Cardiac septum (tissue), 1 donor: ENCODE measurements at regions not wholly inside any gene's neighbourhood (a gene's known extent, or its start where the extent isn't known, plus 50 kb on each side); places are given as distances from the start of the nearest gene placed in this dataset.

ENCODE experiments used
- DNase-seq: peaks from one replicate; pipeline ENCODE4 v3.0.0-alpha.2; 2020; ENCODE audit warnings: low spot score
- intact Hi-C: fragments of 100-400 bp; cut with DNase I; formaldehyde crosslinking; loops from one replicate; pipeline ENCODE4 v1.14.0; 2022
- donor health status: DM: no; HTN: no; CAD: no.

DNA sequence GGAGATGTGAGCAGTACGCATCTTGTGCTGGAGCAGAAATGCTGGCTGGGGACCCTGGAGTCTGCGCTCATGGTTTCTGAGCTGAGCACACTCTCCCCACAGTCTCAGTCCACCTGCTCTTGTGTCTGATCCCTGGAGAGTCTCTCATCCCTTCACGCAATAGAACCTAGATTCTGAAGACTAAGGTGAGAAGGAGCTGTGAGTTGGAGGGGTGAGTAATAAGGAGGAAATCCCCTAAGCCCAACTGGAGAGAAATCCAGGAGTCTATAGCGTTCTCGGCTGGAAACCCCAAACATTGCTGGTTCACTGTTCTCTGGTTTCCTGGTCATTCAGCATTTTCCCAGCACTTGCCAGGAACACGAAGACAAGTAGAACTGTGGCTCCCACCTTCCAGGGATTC, 68.3 kb upstream of the SMNDC1 start:
- DNase-seq, result no peak
- intact Hi-C loops, result no loop called here

DNA sequence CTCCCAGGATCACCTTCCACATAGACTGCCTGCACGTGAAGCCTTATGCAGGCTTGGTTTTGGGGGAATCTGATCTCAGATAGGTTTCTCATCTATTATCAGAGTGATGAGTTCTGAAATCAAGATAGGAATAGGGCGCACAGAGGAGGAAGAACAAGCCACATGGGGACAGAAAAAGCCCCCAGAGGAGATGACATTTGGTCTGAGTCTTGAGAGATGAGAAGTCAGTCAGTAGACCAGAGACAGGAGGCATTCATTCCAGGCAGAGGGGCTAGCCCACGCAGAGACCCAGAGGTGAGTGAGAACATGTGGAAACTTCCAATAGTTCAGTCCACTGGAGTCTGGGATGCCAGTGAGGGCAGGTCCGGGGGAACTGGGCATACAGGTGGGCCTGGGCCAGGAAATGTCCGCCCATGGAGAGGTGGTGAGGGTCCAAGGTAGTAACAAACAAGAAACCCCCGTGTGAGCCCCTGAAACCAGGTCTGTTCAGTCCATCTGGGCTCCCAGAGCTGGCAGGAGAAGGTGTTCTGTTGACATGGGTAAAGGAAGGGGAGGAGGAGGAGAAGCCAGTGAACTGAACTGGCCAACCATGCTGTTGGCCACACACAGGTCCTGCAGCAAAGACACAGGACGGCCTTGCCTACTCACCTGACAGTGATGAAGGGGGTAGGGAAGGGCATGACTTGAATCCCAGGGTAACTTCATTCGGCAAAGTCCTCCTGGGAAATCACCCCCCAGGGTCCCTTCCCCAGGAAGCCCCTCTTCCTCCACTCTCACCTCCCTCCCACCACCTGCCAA, 69.3 kb upstream of the SMNDC1 start:
- intact Hi-C loops, result no loop called here
- no peak for DNase-seq

DNA sequence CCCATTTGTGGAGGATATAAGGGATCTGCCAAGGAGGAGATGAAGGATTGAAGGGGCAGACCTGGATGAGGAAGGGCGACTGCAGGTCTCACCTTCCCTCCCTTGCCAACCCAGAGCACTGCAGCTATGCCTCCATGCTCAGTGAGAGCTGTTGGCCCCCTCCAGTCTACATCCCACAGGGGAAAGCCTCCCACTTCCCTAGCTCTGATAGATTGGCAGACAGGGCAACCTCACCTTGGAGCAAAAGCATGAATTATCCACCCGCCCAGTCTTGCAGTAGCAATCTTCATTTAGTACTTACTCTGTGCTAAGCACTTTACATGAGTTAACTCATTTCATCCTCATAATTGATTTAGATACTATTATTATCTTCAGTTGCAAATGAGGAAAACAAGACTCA, 70.4 kb upstream of the SMNDC1 start:
- intact Hi-C loops, result no loop called here

DNA sequence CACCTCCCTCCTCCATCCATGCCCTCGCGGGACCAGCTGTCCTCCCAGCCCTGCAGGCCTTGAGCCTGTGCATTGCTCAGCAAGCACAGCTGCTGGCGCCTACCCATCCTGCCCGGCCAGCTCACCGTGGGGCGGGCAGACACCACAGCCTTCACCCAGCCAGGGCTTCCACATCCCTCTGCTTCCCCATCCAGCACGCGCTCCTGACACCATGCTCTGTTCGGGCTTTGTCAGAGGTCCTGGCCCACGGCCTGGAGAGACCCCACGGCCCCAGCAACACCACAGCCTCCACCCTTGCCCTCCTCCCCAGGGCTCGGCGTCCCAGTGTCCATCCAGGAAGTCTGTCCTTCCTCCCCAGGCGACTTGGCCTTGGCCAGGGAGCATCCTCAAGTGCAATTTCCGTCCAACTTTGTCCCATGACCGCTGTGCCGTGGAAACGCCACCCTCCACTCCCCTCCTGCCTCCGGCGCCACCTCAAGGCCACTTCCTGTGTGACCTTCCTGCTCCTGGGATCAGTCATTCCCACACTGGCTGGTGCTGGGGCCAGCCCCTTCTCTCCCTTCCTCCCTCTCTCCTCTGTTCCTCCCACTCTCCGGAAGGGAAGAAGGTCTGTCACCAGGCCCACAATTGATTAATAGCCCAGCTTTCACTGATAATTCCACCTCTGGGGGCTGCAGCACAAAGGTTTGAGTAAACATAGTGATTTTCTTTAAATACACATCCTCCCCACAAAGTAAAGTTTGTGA, 71.5 kb upstream of the SMNDC1 start:
- DNase-seq, result peak; percentile 85
- intact Hi-C loops, result no loop called here

More for the DNA sequence above, 70.4 kb upstream of the SMNDC1 start:
- no peak for DNase-seq

DNA sequence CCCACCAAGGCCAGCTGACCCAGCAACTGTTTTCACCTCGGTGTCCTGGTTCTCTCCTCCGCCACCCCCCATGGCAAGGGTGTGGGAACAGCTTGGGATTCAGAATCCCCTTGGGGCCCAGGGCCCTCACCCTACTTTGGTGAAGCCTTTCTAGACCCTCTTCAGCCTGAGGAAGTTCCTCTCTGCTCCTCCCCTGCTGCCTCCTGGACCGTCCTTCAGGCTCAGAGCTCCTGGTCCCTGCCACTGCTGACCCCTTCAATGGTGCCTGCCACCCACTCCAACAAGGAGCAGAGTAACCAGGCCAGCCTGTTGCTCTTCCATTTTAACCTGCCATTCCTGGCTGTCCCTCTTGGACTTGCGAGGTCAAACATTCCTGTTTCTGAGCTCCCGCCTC, 72.0 kb upstream of the SMNDC1 start:
- intact Hi-C loops, result no loop called here
- no peak for DNase-seq

DNA sequence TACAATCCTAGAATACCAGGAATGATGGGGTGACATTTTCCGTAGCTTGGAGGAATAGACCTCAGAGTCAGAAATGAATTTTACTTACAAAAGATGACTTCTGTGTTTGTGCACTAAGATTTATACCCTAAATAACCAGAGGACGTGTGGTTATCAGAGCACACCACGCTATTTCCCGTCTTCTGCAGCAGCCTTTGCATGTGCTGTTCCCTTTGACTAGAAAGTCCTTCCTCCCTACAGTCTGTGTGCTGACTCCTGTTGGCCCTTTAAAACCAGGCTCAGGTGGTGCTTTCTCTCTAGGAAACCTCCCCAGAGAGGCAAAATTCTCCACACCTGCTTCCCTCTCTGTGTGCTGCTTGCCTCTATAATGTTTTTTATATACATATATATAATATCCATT, 73.3 kb upstream of the SMNDC1 start:
- no peak for DNase-seq
- intact Hi-C loops, result no loop called here

DNA sequence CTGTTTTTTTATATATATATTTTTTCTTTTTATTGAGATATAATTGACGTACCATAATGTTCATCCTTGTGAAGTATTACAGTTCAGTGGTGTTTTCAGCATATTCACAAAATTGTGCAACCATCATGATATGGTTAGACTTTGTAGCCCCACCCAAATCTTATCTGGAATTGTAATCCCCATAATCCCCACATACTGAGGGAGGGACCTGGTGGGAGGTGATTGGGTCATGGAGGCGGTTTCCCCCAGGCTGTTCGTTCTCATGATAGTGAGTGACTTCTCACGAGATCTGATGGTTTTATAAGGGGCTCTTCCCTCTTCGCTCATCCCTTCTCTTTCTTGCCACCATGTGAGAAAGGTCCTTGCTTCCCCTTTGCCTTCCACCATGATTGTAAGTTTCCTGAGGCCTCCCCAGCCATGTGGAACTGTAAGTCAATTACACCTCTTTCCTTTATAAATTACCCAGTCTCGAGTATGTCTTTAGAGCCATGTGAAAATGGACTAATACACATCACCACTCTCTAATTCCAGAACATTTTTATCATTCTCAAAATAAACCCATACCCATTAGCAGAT, 73.9 kb upstream of the SMNDC1 start:
- intact Hi-C loops, result no loop called here

DNA sequence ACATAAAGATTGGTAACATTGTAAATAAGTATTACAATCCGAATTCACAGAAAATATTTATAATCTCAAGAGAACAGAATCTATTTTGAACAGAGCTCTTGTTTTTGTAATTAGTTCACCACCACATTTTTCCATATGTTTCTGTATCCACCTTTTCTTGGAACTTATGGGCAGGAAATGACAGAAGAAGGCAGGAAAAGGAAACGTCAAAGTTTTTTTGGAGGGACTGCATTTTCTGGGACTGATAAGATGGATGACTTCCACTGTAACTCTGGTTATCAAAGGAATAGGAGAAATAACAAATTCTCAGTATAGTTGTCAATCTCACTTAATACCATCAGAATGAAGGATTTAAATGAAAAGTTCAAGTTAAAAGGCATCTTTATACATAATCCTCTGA, 75.1 kb upstream of the SMNDC1 start:
- DNase-seq, result no peak
- intact Hi-C loops, result no loop called here

More for the DNA sequence above, 73.9 kb upstream of the SMNDC1 start:
- DNase-seq, result no peak

DNA sequence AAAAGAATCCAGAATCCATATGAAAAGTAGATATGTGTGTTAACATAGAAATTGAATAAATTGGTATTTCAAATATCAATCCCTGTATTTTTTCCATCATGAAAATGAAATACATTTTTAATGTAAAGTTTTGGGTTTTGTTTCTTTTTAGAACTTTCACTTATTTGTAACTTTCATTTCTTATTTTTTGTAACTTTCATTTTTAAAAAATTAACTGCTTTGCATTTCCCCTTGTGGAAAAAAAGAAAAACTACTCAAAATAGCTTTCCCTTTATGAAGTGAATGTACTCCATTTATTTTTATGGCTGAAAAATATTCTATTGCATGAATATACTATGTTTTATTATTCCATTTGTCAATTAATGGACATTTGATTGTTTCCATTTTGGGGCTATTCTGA, 75.6 kb upstream of the SMNDC1 start:
- intact Hi-C loops, result no loop called here
- no peak for DNase-seq

DNA sequence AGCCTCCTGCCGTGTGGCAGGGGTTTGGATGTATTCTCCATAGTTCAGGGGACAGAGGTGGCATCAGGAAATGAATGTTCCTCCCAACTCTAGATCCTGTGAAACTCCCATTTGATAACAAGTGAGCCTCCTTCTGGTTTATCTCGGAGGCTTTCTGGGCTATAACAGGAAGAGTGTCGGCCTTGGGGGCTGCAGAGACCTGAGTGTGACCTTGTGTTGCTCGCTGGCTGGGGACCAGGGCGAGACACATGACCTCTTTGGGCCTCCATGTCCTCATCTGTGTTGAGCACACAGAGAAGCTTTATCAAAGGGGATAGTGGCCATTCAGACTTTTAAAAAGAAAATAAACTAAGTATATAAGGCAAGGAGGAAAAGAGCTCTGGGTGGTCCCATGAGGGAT, 78.0 kb upstream of the SMNDC1 start:
- no peak for DNase-seq
- intact Hi-C loops, result no loop called here

DNA sequence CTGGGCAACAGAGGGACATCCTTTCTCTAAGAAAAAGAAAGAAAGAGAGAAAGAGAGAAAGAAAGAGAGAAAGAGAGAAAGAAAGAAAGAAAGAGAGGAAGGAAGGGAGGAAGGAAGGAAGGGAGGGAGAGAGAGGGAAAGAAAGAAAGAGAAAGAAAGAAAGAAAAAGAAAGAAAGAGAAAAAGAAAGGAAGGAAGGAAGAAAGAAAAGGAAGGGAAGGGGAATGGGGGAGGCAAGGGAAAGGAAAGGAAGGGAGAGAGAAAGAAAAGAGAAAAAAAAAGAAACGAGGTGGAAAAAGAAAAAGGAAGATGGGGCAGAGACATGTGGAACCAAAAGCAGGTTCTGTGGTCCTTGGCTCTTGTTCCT, 82.9 kb upstream of the SMNDC1 start:
- intact Hi-C loops, result no loop called here
- DNase-seq, result no peak

DNA sequence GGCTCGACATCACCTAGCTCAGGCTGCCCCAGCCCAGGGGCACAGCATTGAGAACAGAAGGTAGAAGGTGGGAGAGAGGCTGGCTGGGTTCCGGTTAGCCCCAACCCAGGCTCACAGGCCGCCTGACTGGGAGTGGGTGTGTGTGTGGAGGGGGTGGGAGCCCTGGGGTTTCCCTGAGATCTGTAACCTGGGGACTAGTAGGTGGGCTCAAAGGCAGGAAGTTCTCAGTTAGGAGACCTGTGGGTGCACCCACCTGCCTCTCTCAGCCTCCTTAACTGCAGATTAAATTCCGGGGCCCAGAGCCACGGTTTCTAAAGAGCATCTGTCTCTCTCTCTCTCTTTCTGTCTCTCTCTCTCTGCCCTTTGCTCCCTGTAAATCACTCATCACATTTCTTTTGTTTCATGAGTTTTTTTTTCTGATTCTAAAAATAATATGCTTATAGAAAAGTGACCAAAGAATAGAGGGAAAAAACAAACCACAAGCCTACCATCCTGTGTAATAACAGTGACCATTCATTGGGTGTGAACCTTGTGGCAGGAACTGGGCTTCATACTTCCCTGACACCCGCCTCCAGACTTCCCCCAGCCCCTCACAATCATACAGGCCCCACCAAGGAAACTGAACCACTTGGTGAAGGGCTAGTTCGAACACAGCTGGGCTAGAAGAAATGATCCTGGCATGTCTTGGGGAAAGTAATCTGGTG, 83.4 kb upstream of the SMNDC1 start:
- intact Hi-C loops, result no loop called here

DNA sequence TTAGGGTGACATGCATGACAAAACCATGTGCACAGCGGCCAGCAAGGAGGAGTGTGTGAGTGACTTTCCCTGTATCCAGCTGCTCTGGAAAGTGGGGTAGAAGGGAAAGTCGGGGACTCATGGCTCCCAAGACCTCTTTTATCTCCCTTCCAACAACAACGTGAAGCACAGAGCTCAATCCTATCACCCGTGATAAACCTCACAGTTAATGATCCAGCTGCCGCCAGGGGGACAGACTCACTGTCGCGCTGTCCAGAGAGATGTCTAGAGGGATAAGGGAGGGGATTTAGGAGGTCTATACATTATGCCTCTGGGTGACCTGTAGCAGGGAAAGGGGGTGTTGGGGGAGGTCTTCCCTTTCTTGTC, 84.0 kb upstream of the SMNDC1 start:
- intact Hi-C loops, result no loop called here
- no peak for DNase-seq

More for the DNA sequence above, 83.4 kb upstream of the SMNDC1 start:
- no peak for DNase-seq

DNA sequence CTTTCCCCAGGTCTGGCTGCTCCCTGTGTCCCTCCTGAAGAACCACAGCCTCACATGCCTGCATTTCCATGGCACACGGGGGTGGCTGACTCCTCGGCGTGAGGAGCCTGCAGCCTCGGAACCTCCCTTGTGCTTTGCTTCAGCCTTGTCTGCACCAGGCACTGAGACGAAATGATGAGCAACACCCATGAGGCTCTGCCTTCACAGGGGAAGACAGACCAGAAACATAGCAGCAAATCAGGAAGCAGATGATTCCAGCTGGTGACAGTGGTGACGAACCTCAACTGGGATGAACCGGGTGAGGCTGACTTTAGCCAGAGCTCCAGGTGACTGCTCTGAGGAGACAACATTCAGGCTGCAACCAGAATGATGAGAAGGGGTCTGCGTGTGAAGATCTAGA, 84.5 kb upstream of the SMNDC1 start:
- no peak for DNase-seq
- intact Hi-C loops, result no loop called here

DNA sequence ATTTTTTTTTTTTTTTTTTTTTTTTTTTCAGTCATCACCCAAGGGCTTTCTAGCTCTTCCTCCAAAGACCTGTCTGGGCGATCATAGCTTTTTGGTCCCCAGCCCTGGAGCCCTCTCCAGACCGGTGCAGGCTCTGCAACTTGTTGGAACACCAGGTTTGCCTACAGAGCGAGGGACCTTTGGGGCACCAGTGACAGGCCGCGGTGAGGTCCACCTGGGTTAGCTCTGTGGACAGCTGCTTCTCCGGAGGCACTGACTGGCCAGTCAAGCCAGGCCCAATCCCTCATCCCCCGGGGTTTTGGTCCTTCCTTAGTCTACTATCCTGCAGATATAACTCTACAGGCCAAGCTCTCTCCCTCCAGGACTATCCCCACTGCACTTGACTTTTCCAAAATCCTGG, 86.8 kb upstream of the SMNDC1 start:
- intact Hi-C loops, result no loop called here

DNA sequence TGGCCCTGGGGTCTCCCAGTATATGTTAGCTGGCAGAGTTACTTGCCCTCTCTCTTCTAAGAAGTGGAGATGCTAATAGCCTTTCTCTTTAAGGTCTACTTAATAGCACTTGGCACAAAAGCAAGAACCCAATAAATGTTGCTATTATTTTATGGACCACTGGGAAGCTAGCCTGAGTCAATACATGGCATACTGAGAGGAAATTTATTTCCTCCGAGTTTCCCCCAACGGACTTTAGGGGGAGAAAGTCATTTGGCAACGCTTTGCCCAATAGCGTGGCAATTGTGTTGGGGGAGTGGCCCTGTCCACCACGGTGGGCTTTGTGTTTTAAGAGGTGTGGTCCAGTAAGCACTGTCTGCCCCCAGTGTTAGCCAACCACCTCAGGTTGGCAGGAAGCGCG, 87.4 kb upstream of the SMNDC1 start:
- no peak for DNase-seq
- intact Hi-C loops, result no loop called here

More for the DNA sequence above, 86.8 kb upstream of the SMNDC1 start:
- DNase-seq, result no peak

DNA sequence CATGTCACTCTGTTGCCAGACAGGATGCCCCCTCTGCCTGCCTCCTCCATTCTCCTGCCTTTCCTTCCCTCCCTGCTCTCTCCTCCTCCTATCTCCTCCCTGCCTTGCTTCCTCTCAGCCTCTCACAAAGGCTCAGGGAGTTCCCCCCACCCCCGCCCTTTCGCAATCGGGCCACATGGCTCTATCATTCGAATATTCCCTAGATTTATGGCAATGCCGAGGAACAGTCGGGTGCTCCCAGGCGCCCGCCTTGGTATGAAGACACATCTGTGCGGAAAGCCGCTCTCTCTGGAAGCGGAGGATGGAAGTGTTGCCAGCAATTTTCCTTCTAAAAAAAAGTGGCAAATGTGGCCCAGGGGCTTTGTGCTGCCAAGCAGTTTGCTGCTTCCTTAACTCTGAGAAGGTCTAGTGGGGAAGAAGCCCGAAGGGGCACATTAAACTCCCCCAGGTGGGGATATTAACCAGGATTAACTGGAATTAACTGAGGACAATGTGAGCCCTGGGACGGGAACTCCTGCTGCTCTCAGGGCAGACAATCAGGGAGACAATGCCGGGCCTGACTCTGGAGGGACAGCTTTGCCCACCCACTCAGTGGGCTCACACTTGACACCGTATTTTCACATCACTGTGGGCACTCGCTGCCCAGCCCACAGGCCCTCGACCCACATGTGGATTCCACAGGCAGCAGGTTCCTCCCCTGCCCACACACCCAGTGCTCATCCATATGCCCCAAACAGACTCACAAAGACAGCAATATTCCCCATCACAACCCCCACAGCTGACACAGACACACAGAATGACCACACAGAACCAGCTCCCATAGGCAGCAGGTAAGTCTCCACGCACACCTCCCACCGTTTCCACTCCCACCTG, 88.4 kb upstream of the SMNDC1 start:
- DNase-seq, result no peak
- intact Hi-C loops, result no loop called here

DNA sequence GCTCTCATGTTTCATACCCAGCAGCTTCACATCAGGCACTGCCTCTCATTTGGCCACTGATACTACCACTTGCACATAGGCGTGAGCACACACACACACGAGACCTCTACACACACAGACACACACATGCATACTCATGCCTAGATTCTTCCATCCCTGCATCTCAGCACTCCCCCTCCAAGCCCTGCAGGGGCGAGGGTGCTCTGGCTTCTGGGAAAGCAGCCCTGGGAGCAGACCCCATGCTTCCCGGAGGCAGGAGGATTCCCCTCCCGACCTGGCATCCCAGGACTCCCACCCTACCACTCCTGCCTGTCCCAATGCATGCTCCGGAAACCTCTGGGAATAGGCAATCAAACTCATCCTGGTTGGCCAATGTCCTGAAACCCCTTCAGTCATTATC, 89.1 kb upstream of the SMNDC1 start:
- DNase-seq, result no peak
- intact Hi-C loops, result no loop called here

DNA sequence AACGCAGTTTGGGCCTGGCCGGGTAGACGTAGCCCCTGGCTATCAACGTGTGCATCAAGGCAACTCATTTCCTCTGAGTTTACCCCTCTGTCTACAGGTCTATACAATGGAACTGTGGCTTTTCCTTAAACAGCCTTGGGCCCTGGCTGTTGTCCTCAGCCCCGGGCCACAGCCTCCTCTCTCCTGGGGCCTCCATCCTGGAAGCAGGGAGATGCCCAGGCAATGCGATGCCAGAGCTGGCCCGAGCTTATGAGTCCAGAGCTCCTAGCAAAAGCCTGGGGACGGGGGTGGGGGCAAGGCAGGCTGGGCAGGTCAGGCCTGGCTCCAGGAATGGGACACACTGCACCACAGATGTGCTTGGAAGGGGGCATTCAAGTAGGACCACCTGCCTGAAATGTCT, 89.6 kb upstream of the SMNDC1 start:
- intact Hi-C loops, result no loop called here
- no peak for DNase-seq

DNA sequence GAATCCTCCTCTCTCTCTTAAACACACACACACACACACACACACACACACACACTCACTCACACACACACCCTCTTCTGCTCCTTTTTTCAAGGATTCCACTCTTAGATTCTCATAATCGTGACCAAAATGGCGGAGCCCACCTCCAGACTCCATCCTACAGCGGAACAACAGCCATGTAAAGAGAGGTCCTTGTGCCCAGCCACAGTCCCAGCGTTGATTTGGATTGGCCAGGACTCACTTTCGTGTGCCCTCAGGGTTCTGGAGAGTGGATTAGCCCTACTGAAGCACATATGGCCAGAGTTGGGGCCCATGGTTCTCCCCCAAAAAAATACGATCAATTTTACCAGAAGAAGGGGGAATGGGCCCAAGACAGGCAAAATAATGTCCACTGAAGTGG, 90.2 kb upstream of the SMNDC1 start:
- no peak for DNase-seq
- intact Hi-C loops, result no loop called here
